Spleen (tissue), 7 donors: ENCODE measurements at regions not wholly inside any gene's neighbourhood (a gene's known extent, or its start where the extent isn't known, plus 50 kb on each side); places are given as distances from the start of the nearest gene placed in this dataset.

Experiments used
- CTCF ChIP-seq, 11 experiments: fragments of 200-600 bp in 7 of 11; fragments of 450-650 bp in 4 of 11; sonication (generic) in 4 of 11; IDR thresholded peaks in 8 of 11; conservative IDR thresholded peaks in 3 of 11; 1 replicate in 7 of 11; 2 replicates in 4 of 11; pipeline versions ENCODE4 v1.4.0 to v1.8.0; 2016 to 2021; ENCODE audit warnings: antibody characterized with exemption in 11 of 11, inconsistent platforms in 4 of 11, mild to moderate bottlenecking in 1 of 11
- POLR2AphosphoS5 ChIP-seq, 3 donors: sonication (generic); formaldehyde crosslinking; IDR thresholded peaks; one replicate each; pipeline ENCODE4 v1.5.1; 2017; ENCODE audit warnings: antibody characterized with exemption in 3 of 3
- donor health status: DM: no; HTN: no; CAD: no; lungs with moderate emphysema.
- donor health status: DM: no; HTN: no; CAD: no.
- donor health status: DM: no; HTN: no; CAD: no.

GRCh38 chr4:170698334-170698733 lies 608.6 kb upstream of the AADAT start:
- TF ChIP-seq POLR2AphosphoS5 (IDR thresholded peaks at IDR 0.05), result no peak
- no peak for TF ChIP-seq CTCF (IDR thresholded peaks at IDR 0.05 in 8 of 11, conservative IDR thresholded peaks at IDR 0.05 in 3 of 11)
